Upper lobe of right lung (tissue), 1 donor: ENCODE measurements at regions not wholly inside any gene's neighbourhood (a gene's known extent, or its start where the extent isn't known, plus 50 kb on each side); places are given as distances from the start of the nearest gene placed in this dataset.

ENCODE experiments used
- ATAC-seq: fragments of 200-7000 bp; cut with Tn5 transposase; one replicate; pipeline ENCODE4 v1.9.1; 2020; ENCODE audit warnings: mild to moderate bottlenecking, moderate library complexity
- DNase-seq: peaks from one replicate; pipeline ENCODE4 v3.0.0-alpha.2; 2020
- H3K27ac ChIP-seq: fragments of 200-600 bp; one replicate; pipeline ENCODE4 v1.8.0; 2022
- H3K27me3 ChIP-seq: fragments of 200-600 bp; one replicate; pipeline ENCODE4 v1.8.0; 2022; ENCODE audit warnings: mild to moderate bottlenecking
- H3K36me3 ChIP-seq: fragments of 200-600 bp; one replicate; pipeline ENCODE4 v1.8.0; 2022
- H3K4me1 ChIP-seq: fragments of 200-600 bp; one replicate; pipeline ENCODE4 v1.8.0; 2022
- H3K4me3 ChIP-seq: fragments of 200-600 bp; one replicate; pipeline ENCODE4 v1.8.0; 2022; ENCODE audit warnings: mild to moderate bottlenecking
- H3K9me3 ChIP-seq: fragments of 200-600 bp; one replicate; pipeline ENCODE4 v1.8.0; 2022
- intact Hi-C: fragments of 100-400 bp; cut with DNase I; formaldehyde crosslinking; loops from one replicate; pipeline ENCODE4 v1.11.0; 2022
- TF ChIP-seq, protein P1 (sequence below): fragments of 200-600 bp; IDR thresholded peaks from one replicate; pipeline ENCODE4 v1.8.0; 2022; ENCODE audit warnings: antibody characterized with exemption
- donor health status: DM: no; HTN: yes; CAD: no; lungs with severe emphysema.

DNA sequence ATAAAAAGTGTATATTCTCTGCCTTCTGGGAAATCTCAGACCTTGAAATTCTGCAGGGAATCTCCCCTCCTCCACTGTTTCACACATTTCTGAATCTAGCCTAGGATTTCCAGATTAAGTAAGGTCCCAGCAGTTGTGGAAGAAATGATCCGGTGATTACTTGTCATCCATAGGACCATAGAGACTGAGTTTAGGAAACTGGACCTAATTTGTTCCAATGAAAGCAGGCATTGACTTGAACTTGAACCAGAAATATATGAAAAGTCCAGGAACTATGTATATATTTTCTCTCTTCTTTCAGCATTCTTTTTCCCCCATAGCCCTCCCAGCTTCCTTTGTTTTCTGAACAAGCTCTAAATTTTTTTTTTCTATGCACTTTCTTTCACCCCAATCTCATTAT lies 149.5 kb upstream of the SPAG17 start:
- H3K9me3 ChIP-seq = no peaks in the 10 kb centered on the region
- TF ChIP-seq, protein P1, sequence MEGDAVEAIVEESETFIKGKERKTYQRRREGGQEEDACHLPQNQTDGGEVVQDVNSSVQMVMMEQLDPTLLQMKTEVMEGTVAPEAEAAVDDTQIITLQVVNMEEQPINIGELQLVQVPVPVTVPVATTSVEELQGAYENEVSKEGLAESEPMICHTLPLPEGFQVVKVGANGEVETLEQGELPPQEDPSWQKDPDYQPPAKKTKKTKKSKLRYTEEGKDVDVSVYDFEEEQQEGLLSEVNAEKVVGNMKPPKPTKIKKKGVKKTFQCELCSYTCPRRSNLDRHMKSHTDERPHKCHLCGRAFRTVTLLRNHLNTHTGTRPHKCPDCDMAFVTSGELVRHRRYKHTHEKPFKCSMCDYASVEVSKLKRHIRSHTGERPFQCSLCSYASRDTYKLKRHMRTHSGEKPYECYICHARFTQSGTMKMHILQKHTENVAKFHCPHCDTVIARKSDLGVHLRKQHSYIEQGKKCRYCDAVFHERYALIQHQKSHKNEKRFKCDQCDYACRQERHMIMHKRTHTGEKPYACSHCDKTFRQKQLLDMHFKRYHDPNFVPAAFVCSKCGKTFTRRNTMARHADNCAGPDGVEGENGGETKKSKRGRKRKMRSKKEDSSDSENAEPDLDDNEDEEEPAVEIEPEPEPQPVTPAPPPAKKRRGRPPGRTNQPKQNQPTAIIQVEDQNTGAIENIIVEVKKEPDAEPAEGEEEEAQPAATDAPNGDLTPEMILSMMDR = no peak
- H3K27me3 ChIP-seq = no peaks in the 10 kb centered on the region
- H3K27ac ChIP-seq = no peak overlapping the region
- intact Hi-C loops = no loop called here
- no peaks in the 10 kb centered on the region for H3K36me3 ChIP-seq
- H3K4me3 ChIP-seq = no peak overlapping the region
- no peak for ATAC-seq
- H3K4me1 ChIP-seq = no peaks in the 10 kb centered on the region
- no peak for DNase-seq

DNA sequence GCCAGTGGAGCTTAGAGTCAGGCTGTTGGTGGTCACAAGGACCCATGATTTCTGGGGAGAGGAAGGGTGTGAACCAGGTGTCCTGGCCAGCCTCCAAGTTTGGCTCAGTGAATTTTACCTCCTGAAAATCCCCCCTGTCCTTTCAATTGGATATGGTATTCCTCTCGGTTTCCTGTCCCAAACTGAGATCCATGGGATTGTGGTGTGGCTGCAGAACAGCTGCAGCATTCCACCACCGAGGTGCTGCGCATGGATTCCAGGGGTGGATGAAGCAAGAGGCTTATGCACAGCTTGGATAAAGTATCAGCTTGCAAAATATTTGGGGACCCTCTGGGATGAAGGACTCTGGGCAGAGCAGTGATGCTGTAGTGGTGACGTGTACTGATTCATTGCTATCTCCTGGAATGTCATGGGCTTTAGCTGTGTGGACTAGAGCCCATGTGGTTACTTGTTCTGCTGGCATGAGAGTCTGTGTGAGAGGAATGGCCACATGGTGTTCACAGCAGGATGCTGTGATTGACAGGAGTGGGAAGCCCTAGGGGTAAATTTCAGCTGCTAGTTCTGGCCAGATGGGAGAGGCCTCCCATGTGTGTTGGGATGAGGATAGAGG lies 148.7 kb upstream of the SPAG17 start:
- no peak overlapping the region for H3K27ac ChIP-seq
- TF ChIP-seq, protein P1 = no peak
- no peaks in the 10 kb centered on the region for H3K27me3 ChIP-seq
- H3K4me1 ChIP-seq = no peaks in the 10 kb centered on the region
- intact Hi-C loops = no loop called here
- ATAC-seq = no peak
- DNase-seq = no peak
- H3K36me3 ChIP-seq = no peaks in the 10 kb centered on the region
- H3K4me3 ChIP-seq = no peak overlapping the region
- H3K9me3 ChIP-seq = no peaks in the 10 kb centered on the region

DNA sequence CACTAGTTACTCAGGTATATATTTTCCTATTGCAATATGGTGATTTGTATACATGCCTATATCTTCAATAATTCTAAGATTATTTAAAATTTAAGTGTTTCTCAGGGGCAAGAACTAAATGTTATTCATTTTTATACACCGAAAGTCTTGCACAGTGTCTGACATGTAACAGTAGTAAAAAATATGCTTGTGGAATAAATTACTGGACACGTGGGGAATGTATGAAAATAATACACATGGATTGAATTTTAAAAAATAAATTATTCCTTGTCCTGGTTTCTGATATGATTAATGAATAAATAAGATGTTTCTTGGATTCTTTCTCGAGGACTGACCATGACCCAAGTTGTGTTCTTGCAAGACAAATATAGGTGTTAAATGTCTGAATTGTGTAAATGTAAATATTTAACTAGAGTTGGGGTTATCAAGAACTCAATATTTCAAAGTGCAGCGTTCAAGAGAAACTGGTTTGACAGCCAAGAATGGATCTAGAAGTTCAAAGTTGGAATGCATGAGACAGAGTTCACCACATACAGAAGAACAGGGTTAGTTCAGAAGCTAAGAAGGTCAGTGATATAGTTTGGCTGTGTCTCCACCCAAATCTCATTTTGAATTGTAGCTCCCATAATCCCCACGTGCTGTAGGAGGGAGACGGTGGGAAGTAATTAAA lies 142.1 kb upstream of the SPAG17 start:
- H3K36me3 ChIP-seq = no peaks in the 10 kb centered on the region
- no peaks in the 10 kb centered on the region for H3K27me3 ChIP-seq
- H3K4me1 ChIP-seq = no peaks in the 10 kb centered on the region
- TF ChIP-seq, protein P1 = no peak
- intact Hi-C loops = no loop called here
- no peaks in the 10 kb centered on the region for H3K9me3 ChIP-seq
- no peak overlapping the region for H3K4me3 ChIP-seq
- no peak for ATAC-seq
- no peak overlapping the region for H3K27ac ChIP-seq
- no peak for DNase-seq

DNA sequence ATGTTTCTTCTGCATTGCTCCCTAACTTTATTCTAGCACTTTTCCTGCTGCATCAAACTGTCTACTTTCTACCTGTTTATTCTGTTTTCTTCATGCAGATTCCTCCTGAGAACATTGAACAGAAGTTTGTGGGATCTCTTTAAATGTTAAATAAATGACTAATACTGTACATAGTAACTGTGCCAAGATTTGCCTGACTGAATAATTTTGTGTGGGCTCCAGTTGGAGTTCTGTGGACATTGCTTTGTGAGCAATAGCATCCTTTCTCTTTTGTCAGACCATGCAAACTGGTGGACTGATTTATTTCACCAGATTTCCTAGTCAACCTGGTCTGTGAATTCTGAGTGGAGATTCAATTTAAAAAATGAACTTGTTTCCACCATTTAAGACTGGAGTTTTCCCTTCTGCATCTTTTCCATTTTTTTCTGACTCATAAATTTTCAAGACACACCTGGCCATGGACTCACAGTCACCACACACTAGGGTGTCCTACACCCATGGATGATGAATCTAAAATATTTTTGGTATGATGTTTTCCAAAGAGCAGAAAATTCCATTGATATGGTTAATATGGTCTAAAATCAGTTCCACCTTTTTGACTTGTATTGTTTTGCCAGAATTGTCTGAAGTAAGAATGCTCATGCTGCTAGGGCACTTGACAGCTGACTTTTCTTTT lies 140.7 kb upstream of the SPAG17 start:
- intact Hi-C loops = no loop called here
- no peak overlapping the region for H3K27ac ChIP-seq
- H3K27me3 ChIP-seq = no peaks in the 10 kb centered on the region
- no peaks in the 10 kb centered on the region for H3K9me3 ChIP-seq
- DNase-seq = no peak
- no peak overlapping the region for H3K4me3 ChIP-seq
- no peaks in the 10 kb centered on the region for H3K36me3 ChIP-seq
- H3K4me1 ChIP-seq = no peaks in the 10 kb centered on the region
- TF ChIP-seq, protein P1 = no peak
- ATAC-seq = no peak

DNA sequence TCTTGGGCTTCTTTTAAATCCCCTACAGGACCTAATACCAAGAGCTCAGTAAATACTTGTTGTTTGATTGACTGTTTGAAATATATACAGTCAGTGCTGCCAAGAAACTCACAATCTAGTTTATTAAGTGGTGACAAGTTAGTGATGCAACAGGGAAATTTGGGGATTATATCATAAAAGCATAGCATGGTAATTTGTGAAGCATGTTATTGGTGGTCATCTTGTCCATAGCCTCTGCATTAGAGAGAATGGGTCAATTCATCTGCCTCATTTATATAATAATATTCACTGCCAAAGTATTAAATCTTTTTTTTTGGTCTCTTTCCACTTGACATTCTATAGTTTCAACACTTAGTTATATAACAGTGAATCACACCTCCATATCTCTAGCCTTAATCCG lies 138.2 kb upstream of the SPAG17 start:
- H3K9me3 ChIP-seq = no peaks in the 10 kb centered on the region
- H3K36me3 ChIP-seq = no peaks in the 10 kb centered on the region
- ATAC-seq (no peak), DNase-seq (no peak)
- H3K4me1 ChIP-seq = no peaks in the 10 kb centered on the region
- TF ChIP-seq, protein P1 = no peak
- no peak overlapping the region for H3K4me3 ChIP-seq
- intact Hi-C loops = no loop called here
- no peak overlapping the region for H3K27ac ChIP-seq
- H3K27me3 ChIP-seq = no peaks in the 10 kb centered on the region
